ENCODE measurements at regions not wholly inside any gene's neighbourhood (a gene's known extent, or its start where the extent isn't known, plus 50 kb on each side); places are given as distances from the start of the nearest gene placed in this dataset.

DNA sequence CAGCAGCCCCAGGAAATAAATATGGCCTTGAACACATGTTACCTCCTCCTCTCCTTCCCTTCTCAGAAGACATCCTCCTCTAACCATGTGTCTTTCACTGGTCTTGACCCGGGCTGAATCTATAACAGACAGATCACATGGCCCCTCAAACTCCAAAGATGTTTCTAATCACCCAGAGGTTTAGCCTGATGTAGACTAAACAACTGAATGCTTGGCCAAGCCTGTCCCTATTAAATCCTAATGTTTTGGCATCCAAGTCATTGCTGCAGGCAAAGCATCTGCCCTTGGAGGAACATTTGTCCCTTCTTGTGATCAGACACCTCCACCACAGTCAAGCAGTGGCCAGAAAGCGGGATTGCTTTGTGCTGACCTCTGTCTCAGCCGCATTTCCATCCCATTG is 65.5 kb downstream of the ANKRD60 start:
- peak; percentile 97 for FAIRE-seq

DNA sequence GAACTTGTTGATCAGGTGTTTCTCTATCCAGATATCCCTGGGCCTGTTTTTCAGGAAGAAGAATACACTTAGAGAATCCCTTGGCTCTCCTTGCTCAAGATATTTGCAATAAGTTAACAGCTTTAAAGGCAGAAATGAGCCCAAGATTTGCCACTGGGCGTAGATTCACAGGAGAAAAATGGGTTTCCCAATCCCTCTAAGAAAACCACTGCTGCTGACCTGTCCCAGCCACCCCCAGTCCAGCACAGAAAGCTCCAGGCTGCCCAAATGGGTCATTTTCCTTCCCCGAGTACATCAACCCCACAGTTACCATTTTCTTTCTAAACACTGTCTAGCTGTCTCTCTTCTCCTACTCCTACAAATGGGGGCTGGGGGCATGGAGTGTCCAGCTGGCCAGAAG is 67.3 kb downstream of the ANKRD60 start:
- no peak for FAIRE-seq

DNA sequence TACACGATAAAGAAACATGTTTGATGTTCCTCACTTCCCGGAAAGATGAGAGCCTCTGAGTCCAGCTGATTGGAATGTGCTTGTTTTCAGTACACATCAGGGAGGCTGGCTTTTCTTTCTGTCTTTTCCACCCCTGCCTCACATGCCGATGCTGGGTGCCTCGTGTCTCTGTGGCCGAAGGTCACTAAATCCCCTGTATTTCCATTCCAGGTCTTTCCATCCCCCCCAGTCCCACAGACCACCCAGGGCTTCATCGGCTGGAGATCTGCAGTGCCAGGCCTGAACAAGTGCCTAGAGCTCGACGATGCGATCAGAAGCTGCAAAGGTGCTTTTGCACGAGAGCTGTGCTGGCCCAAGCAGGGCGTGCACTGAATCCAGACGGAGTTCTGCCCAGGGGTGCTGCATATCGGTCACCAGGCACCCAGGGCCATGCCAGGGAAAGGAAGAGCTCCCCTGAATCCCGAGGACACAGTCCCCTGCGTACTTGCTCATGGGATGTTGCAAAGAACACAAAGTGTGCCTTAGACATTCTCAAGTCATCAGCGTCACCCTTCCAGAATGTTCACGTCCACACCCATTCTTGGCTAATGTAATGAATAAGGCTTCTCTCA is 67.9 kb downstream of the ANKRD60 start:
- FAIRE-seq = peak; percentile 80

DNA sequence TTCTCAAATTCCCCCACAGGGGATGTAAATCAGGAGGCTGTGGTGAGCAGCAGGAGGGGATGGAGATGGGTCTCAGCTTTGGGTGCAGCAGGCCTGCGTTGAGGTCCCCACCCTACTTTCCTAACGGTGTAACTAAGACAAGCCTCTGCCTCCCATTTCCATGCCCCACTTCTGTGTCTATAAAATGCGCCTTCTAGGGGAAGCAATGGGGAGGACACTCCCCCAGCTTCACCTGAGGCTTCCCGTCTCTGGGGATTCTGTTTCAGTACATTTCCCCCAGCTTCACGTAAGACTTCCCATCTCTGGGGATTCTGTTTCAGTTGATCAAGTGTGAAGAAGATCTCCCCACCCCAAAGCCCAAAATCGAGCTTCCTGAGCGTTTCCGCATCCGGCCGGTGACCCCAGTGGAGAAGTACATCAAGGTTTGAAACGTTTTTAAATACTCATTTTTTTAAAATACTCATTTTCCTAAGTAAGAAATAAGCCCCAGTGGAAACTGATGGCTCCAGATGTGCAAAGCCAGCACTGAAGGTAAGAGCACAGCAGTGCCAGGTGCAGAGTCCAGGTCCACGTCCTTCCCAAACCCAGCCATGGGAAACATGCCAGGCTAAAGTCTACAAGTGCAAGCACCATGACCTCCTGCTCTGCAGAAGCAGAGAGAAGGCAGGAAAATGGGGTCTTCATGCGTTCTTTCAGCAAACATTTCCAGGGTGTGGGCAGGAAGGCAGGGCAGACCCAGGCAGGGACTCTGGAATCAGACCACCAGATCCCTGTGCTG is 73.1 kb downstream of the ANKRD60 start:
- FAIRE-seq = no peak

DNA sequence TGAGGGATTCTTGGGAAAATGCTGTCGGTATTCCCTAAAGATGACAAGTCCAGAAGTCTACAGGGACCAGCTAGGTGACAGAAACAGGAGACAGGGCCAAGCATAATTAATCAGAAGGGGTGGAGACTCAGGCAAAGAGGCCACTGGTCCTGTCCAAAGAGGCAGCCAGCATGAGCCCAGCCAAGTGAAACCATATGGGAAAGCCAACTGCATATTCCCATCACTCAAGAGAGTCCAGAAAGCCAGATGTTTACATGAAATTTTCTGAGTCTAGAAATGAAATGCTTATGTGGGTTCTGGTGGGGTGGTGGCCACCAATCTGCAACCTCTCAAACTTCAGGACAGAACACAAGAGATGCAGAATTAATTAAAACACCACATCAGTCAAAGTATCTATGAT is 74.3 kb downstream of the ANKRD60 start:
- FAIRE-seq = no peak

DNA sequence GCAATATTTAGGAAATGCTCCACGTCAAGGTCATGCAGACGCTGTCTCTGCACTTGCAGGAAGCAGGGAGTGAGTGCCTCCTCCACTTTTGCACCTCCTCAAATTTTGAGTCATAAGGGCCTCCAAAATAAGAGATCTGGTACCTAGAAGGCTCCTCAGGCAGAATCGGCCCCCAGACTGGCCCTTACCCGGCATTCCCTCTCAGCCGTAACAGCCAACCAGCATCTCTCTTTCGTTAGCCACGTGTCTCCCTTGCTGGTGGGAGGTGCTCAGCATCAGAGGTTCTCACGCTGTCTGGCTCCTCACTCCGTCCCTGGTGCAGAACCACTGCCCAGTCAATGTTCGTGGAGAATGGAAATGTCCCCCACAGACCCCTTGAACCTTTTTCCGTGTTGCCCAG is 75.3 kb downstream of the ANKRD60 start:
- FAIRE-seq = no peak

DNA sequence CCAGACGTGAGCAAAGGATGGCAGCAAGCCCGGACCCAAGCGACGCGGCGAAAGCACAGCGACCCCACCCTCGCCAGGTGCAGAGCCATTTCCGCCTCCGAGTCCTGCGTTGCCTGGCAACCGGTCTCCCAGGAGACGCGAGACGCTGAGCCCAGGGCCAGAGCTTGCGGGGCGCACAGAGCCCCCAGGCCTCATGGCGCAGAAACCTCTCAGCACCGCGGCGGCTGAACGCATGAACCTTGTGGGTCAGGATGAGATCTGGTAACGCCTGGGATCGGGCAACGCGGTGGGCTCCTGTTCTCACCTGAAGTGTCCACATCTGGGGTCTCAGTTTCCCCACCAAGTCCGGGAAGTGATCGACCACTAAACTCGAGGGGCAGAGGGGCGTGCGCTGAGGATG is 77.7 kb downstream of the ANKRD60 start:
- no peak for FAIRE-seq

DNA sequence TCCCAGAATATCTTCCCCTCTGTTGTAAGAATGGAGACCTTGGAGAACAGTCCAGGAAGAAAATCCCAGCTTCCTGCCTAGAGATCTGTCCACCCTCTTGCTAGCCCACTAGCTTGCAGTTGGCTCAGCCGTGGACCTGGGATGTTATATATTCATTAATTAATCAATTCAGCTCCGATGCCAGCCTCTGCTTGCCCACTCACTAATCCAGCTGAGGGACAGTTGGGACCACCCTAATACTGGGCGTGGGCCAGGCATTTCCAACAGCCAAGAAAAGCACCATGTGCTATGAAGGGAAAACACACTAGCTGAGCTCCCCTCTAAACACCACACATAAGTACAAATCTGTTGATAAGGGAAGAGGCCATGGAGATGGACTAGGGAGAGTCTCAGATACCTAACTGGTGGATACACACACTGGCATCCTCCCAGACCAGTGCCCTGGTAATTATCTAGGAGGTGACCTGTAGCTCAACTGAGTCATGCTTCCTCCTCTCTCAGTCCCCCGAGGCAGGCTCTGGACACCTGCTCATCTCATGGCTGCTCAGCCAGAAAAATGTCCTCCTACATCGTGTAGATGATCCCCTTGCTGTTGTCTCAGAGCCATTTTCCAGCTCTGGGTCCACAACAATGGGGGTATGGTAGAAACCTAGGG is 78.9 kb downstream of the ANKRD60 start:
- FAIRE-seq = no peak

DNA sequence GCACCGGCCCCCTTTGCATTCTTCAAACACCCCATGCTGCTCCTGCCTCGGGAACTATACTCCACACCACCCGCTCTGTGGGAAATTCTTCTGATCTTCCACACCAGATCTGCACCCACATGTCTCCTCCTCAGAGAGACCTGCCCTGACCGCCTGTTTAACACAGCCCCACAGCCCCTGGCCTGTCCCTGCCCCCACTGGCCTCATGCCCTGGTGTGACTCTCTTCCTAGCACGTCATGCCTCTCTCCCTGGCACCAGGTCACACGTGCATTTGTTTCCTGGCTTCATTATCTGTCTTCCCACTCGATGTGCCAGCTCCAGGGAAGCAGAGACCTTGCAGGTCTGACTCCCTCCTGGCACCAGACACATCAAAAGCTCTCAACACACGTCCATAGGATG is 79.6 kb downstream of the ANKRD60 start:
- no peak for FAIRE-seq

DNA sequence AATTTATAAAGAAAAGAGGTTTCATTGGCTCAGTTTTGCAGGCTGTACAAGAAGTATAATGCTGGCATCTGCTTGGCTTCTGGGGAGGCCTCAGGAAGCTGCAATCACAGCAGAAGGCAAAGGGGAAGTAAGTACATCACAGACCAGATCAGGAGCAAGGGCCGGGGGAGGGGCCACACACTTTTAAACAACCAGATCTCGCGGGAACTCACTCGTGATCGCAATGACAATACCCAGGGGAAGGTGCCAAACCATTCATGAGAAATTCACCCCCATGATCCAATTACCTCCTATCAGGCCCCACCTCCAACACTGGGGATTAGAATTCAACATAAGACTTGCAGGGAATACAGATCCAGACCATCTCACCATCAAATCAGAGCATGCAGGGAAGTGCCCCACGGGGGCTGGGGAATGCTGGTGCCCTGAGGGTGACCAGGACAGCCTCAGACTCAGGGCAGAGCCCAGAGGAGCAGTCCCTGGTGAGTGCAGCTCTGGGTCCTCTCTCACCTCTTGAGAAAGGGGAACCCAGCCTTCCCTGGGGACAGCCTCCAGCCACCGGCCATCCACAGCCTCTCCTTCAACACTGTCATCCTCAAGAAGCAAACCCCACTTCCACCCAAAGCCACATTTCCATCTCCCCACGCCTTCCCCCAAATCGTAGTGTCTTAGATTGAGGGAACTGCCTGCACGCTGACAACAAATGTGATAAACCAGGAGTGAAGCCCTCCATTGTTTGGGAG is 80.7 kb downstream of the ANKRD60 start:
- FAIRE-seq = no peak

DNA sequence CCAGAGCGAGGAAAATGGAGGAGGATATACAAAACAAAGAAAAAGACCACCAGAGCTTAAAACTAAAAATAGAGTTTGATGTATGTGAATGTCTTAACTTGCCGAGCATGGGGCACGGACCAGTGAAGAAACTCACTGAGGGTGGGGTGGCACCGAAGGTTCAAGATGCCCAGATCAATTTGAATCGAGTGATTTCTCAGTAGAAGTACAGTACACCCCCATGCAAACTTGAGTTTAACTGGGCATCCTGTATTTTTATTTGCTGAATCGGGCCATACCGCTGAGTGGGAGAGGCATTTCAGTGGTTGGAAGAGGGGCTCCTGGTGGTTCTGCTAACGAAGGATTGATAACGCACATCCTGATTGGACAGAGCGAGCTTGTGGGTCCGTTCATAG is 81.7 kb downstream of the ANKRD60 start:
- no peak for FAIRE-seq

DNA sequence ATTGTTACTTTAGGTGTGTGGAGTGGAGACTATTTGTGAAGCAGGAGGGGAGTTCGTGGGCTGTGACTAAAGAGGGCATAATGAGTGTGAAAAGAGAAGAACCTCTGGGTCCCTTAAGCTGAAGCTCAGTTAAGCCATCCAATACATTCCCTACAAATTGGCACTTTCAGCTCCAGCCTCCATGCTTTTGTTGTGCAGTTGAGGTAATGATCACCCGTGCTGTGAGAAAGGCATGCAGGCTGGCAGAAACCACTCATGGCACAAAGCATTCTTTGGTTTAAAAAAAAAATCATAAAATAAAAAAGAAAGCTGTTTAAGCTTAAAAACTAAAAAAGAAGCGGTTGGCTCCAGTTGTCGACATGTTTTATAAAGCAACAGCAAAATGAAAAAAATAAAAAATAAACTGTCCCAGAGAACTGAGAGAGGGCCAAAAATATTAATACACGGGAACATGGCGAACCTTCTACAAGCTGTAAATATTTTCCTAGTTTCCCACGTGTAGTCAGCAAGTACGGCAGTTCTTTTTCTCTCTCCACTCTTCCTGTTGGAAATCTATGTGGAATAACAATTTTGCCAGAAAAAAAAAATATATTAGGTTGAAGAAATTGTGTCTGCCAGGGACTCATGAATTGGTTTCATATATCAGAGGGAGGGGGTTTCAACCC is 82.2 kb downstream of the ANKRD60 start:
- FAIRE-seq = no peak

DNA sequence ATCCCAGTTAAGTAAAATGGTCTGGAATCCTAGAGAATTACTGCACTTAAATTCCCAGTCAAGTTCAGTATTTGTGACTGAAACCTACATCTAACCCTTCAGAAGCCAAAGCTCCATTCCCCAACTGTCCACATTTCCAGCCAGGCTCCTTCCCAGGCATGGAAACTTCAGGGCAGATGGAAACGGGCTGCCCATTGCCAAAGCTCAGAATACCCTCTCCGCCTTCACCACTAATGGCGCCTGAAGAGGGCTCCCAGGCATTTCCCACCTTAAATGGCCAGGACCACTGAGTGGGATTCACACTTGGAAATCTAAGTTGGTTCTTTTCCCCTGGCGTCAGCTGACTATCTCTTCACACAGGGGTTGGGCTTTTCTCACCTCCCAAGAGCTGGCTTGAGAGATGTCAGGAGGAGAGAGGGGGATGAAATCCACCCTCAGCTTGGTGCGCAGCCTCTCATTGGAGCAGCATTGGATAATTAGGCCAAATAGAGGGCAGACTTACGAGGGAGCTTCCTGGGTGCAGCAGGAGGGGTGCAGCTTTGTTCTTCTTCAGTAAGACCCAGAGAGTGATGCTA is 82.9 kb downstream of the ANKRD60 start:
- FAIRE-seq = no peak

DNA sequence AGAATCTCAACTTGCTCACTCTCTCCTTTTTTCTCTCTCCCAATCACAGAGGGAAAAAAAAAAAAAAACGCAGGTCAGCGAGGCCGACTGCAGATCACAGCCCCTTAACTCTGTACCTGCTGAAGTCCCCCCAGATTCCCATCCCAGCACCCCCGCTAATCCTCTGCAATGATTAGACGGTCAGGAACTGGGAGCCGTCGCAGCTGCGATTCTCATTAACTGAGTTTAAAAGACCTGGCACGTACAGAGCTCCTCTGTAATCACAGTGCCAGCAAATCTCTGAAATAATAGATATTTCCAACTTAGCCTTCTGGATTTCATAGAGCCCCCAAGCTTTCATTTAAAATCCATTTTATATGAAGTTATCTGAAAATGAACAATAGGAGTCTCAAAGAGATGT is 84.4 kb downstream of the ANKRD60 start:
- no peak for FAIRE-seq

DNA sequence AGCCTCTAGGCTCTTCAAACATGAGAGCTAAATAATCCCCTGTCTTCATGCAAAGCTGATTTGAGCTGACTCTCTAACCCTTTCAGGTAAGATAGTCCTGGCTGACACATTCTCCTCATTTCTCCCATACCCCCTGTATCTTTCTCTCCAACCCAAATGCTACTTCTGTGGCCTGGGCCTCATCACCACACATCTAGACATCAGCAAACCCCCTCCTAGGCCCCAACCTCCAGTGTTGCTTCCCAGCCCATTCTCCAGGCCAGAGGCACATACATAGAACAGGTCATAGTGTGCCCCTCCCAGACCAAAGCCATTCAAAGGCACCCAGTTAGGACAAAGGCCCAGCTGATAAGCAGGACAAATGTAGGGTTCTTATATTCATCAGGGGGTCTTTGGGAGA is 84.9 kb downstream of the ANKRD60 start:
- FAIRE-seq = no peak

DNA sequence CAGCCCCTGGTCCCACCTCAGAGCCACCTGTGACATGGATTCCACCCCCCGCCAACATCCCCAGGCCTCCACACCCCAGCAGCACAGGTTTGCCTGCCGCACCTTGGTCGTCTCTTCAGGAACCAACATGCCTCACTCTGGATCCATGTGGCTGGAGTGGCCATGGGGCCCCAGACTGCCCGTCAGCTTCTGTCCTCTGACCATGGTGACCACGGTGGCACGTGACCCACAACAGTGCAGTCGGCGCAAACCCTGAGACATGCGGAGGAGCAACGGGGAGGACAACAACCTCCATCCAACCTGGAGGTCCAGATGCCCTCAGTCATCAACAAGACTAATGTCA is 85.6 kb downstream of the ANKRD60 start:
- FAIRE-seq = no peak

DNA sequence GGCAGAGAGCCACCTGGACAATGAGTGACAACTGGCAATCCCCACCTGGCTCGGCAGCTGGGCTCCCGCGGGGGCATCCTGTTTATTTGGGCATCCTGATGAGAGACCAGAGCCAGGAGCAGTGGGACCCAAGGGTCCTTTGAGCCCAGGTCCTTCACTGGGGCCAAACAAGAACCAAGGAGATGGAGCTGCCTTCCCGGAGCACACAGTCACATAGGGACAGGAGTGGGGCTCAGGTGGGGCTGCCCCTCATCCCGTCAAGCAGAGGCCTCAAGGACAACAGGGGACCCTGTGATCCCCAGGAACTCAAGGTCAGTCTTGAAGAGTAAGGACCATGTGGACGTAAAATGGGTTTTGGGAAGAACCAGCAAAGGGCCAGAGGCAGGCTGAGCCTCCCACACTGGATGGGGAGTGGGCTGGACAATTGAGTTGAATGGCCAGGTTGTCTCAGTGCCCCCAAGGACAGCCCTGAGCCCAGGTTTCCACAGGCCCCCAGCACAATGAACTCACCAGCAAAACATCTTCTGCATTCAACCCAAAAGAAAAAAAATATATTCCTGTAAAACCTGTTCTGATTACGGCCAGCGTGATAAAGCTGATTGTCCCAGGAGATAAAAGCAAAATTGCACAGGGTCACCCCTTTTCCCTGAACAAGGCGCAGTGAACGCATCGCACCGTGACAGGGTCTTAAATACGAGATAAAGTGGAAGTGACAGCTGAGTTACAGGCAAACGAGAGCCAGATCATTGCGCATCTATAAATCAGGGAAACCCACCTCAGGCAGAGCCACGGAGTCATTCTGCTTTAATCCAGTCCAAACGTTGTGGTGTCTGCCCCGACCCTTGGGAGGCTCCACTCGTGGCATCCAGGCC is 86.2 kb downstream of the ANKRD60 start:
- no peak for FAIRE-seq

DNA sequence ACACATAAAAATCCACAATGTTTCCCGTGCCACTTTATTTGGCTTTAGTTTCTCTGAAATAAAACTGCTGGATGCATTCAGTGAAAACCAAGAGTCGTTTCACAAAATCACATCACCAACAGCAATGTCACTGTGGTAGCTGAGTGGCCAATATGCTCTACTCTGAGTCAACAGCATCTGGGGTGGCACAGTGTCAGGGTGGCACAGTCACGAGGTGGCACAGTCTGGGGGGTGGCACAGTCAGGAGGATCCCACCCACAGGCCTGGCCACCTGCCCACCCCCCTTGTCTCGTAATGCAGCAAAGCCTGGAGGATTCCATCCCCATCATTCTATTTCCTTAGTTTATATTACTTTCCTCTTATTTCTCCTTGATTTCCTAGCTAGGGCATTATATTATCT is 87.0 kb downstream of the ANKRD60 start:
- FAIRE-seq = no peak

DNA sequence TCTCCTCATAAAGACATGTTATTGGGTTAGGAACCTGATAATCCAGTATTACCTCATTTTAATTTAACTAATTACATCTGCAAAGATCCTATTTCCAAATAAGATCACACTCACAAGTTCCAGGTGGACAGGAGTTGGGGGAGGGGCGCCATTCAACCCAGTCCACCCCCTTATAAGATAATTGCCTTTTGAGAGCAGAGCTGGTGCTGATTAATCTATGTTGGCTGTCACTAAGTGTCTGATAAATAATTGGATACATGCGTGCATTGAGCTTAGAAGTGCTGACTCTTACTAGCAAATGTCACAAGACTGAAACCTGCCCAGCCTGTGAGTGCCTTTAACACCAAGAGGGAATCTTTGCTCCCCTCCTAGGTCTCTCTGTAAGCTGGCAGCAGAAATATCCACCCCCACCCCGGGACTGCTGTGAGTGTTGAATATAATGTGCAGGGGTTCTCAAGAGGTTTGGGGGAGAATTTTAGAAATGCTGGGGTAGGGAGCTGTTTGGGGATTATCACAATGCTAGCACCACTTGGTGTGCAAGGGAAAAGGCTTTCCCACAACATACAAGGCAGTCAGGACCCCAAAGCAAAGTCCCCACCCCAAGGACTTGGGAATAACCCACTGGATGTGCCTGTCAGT is 87.5 kb downstream of the ANKRD60 start:
- FAIRE-seq = no peak

DNA sequence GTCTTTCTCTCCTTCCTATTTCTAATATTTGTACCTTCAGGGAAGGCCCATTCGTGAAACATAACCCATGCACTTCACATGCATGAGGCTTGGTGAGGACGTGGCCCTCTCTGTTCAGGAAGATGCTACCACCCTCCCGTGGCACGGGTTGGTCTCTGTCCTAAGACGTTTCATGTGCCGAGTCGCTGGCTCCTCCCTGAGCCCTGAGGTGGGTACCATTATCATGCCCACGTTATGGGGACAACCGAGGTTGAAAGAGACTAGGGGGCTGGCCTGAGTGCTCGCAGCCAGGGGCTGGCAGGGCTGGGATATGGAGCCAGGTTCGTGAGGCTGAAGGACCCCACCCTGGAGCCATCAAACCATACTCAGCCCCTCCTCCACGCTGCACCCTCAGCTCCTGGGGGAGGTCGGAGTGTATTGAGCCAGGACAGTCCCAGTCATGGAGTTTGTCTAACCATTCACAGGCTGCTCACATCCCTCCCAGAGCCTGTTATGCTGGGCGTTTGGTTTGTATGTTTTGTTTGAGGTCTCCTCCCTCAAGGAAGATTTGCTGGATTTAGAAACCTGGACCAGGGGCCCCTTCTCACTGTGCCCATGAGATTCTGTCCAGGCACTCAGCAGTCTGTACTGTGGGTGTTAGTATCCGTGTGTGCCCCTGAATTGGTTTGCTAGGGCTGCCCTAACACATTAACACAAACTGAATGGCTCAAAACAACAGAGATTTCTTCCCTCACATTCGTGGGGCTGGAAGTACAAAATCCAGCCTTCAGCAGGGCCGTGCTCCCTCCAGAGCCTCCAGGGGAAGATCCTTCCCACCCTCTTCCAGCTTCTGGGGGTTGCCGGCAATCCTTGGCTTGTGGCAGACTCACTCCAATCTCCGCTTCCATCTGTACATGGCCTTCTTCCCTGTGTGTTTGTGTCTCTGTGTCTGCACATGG is 88.3 kb downstream of the ANKRD60 start:
- no peak for FAIRE-seq
